IPS-NIHi7 (cell line): ENCODE measurements at regions not wholly inside any gene's neighbourhood (a gene's known extent, or its start where the extent isn't known, plus 50 kb on each side); places are given as distances from the start of the nearest gene placed in this dataset.
A peak's percentile ranks its signal among the peaks of the same experiment; 100 is the strongest.
"Not testable (repeated sequence)": the region's sequence is repeated elsewhere in the genome, so short reads cannot be mapped to it uniquely, and the experiment has no call there.

Experiments used
- DNase-seq: peaks from one replicate; pipeline ENCODE4 v3.0.0; 2012; ENCODE audit warnings: mixed read lengths; ENCODE audit errors: extremely low spot score

DNA sequence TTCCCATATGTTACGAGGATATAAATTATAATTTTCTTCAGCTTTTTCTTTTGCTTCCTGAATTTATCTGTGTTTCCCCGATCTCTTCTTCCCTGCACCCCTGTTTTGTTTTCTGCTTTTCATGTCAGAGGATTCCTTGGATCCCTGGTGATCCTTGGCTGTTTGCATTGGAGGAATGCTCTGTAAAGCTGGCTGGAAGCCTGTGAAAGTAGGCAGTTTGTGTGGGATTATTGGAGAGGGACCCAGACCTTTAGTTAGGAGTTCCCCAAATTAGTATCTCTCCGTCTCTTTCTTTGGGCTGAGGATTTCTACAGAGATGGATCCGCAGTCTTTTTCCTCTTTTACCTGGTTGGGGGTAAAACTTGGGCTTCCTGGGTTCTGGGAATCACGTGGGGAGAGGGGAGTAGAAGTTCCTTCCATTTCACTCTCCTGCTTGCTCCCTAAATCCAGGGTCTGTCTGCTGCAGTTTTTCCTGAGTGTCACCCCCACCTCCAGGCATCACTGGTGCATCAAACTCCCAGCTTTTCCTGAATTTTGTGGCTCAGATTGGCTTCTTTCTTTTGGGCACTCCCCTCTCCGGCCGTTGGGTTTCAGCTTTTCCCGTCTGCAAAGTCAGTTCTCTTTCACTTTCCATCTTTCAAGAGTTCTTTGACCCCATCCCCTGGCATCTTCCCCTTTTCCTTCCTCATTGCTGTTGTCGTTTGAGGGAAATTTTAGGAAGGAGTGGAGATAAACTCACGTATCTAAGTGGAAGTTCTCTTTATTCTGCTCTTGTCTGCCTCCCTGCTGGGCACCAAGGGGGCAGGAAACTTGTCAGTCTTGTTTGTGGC, 79.1 kb upstream of the ALX4 start:
- peak; percentile 40 for DNase-seq

DNA sequence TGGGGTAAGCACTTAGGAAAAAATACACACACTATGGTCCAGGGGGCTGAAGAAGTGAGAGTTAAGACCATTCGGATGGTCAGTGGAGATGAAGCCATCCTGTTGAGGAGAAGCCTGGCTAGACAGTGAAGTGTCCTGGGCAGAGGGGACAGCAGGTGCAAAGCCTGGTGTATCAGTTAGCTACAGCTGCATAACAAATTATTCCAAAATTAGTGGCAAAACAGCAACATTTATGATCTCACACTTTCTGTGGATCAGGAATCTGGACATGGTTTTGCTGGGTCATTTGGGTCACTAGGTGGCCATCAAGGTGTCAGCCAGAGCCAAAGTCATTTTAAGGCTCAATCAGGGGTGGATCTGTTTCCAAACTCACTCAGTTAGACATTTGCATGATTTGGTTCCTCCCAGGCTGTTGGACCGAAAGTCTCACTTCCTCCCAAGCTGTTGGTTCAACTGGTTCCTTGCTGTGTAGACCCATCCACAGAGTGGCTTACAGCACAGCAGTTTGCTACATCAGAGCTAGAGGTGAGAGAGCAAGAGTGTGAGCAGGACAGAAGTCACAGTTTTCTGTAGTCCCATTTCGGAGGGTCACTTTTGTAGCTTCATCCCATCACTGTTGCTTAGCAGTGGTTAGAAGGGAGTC, 80.1 kb upstream of the ALX4 start:
- DNase-seq: no peak

DNA sequence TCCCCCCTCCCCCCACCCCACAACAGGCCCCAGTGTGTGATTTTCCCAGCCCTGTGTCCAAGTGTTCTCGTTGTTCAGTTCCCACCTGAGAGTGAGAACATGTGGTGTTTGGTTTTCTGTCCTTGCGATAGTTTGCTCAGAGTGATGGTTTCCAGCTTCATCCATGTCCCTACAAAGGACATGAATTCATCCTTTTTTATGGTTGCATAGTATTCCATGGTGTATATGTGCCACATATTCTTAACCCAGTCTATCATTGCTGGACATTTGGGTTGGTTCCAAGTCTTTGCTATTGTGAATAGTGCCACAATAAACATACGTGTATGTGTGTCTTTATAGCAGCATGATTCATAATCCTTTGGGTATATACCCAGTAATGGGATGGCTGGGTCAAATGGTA, 81.1 kb upstream of the ALX4 start:
- DNase-seq: not testable (repeated sequence)

DNA sequence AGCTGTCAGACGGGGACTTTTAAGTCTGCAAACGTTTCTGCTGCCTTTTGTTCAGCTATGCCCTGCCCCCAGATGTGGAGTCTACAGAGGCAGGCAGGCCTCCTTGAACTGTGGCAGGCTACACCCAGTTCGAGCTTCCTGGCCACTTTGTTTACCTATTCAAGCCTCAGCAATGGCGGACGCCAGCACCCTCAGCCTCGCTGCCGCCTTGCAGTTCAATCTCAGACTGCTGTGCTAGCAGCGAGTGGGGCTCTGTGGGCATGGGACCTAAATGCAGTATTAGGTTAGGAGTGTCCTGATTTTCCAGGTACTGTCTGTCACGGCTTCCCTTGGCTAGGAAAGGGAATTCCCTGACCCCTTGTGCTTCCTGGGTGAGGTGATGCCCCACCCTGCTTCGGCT, 86.8 kb upstream of the ALX4 start:
- DNase-seq: not testable (repeated sequence)

DNA sequence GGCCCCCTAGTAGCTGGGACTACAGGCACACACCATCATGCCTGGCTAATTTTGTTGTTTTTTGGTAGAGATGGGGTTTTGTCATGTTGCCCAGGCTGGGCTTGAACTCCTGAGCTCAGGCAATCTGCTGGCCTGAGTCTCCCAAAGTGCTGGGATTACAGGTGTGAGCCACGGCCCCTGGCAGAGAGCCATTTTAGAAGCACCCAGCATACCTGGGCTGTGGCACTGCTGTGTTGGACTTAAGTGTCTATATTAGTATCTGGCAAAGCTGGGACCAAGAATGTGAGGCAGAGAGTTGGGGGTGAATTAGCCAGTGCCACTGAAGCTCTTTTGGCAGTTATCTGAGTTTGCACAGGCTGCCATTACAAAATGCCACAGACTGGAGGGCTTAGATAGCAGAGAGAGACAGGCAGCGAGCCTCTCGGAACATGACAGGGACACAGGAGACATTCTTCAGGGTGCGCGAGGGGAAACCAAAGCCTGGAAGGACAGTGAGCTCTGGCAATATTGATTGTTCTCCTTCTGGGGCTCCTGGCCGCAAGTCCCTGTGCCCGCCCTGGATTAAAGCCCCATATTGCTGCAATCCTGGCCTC, 87.7 kb upstream of the ALX4 start:
- DNase-seq: no peak

DNA sequence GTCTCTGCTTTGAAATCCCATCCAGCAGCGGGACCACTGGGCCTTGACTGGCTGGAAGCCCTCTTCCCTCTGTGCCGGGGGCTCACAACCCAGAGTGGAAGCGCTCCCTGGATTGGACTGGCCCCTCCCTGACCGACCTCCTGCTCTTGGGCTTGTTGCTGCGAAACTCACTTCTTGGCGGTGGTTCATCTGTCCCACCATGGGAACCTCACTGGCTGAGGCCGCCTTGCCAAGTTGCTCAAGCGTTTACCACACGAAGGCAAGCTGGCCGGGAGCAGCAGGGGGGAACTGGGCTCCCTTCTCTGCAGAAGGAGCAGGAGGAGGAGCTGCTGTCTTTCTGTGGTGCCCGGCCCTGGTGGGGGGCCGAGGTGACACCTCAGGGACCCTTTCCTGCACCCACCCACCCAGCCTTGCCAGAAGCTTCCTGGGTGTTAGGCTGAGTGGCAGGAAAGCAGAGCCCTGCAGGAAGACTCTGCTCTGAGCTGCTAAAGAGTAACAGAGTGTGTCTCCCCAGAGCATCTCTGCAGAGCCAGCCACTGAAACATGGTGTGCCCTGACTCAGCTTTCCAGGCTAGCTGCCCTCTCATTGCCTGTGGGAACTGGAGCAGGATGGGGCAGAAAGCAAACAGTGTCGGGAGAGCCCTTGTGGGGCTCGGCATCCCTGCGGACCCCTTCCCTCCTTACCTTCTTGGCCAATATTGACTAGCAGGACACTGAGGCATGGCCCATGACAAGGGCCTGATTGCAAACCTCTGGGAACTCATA, 88.5 kb upstream of the ALX4 start:
- DNase-seq: no peak

DNA sequence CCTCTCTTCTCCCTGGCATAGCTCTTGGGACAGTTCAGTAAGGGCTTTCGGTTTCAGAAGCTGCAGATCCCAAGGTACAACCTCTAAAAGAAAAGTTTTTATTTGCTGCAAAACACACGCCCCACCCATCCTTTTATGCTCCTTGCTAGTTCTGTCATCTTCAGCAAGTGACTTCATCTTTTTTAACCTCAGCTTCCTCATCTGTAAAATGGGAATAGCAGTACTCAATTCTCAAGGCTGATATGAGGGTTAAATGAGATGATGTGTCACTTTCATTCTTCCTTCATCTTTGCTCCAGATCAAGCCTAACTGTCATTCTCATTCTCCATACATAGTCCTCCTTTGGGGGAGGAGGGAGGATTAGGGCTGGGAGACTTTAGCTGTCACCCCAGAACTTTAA, 90.0 kb upstream of the ALX4 start:
- no peak for DNase-seq

DNA sequence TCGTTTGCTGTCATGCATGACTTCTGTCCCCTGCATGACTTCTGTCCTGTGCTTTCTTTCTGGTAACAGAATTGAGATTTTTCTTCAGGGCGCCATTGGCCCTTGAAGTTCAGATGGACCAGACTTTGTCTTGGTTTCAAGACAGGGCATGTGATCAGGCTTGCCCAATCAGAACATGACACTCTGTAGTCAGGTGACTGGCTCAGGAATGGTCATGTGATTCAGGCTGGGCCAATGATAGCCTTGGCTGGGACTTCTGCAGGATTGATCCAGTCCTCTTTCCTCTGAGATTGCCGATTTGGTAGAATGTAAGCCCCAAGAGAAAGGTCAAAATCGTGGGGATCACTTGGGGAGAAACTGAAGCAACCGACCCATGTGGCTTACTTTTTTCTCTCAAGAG, 90.5 kb upstream of the ALX4 start:
- DNase-seq: no peak

DNA sequence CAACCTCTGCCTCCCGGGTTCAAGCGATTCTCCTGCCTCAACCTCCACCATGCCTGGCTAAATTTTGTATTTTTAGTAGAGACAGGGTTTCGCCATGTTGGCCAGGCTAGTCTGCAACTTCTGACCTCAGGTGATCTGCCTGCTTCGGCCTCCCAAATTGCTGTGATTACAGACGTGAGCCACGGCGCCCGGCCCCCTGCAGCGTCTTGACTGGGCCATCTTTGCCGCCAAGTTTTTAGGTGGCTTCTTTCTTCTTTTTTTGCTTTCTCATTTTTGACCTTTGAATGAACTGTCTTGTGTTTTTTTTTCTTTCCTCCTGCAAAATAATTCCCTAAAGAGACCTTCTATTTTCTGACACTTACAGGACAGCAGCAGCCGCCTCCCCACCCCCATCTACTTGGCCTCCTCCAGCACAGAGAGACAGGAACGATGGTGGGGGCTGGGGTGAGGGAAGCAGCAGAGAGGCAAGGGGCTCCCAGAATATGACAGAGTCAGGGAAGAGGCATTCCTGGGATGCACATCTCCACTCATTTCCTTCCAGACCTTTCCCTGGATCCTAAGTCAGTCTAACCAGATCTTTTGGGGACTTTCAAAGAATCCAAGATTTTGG, 92.6 kb upstream of the ALX4 start:
- DNase-seq: no peak

DNA sequence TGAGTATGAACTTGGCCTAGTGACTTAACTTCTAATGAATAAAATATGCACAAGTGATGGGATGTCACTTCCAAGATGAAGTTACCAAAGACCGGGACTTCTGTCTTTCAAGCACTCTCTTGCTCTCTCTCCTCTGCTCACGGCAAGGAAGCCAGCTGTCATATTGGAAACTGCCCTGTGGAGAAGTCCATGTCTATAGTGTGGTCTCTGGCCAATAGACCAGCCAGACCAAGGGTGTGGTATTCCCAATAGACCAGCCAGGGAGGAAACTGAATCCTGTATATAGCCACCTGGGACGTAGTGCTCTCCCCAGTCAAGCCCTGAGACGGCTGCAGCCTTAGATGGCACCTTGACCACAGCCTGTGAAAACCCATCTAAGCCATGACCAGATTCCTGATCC, 93.2 kb upstream of the ALX4 start:
- DNase-seq: no peak

DNA sequence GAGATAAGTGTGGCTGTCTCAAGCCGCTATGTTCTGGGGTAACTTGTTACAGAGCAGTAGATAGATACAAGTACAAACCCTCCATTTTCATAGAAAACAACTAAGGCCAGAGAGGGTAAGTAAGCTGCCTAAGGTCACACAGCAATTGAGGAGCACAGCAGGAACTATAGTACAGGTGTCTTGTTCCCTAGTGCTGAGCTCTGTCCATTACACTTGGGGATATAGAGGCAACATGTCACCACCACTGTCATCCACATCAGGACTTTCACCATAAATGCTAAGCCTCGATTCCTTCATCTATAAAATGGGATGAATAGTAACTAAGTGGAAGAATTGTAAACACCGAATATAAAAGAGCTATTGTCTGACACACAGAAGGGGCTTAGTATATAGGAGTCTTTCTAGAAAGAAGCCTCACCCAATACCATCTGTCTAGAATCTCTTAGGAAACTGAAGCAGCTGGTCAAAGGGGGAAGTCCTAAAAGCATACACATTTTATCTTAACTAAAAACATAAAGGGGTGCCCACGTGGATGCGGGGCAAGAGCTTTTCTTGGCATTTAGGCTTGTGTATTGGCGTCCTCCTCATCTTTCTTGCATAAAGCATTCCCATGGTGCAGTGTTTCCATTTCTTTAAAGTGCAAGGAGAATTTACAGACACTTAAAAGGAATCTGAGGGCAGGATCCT, 93.8 kb upstream of the ALX4 start:
- no peak for DNase-seq

DNA sequence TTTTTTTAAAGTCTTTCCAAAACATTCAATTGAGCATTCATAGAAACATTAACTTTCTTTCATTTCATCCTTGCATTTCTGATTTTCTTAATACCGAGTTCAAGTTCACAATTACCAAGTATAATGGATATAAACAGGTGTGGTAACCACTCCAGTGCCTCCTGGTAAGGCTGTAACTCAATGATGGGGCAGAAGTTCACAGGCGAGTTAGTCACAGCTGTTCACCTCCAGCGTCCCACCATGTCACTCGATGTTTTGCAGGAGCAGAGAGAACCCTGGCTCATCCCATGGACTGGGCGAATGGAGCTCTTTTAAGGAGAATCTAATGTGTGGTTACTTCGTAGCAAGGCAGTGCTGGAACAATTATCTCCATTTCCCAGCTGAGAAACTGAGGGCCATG, 94.4 kb upstream of the ALX4 start:
- DNase-seq: no peak

DNA sequence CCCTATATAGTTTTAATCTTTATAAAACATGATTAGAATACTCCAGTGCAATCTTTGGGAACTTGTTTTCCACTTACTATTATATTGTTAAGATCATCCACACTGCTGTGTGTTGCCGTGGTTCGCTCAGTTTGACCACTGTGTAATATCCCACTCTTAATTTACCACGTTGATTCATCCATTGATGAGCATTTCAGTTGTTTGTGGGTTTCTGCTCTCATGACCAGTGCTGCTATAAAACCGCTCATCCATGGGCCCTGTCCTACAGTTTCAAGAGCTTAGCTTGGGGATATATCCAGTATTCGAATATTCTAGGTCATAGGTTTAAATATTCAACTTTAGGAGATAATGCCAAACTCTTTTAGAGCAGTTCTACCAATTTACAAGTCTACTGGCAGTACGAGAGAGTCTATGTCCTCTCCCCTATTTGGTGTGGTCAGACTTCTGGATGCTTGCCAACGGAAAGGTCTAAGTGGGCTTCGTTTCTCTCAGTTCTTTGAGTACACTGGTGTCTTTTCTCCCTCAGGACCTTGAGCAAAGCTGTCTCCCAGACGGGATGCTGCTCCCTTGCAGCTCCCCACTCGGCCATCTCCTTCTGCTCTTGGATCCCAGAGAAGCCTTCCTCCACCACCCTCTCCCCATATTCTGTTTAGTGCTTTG, 94.9 kb upstream of the ALX4 start:
- no peak for DNase-seq

DNA sequence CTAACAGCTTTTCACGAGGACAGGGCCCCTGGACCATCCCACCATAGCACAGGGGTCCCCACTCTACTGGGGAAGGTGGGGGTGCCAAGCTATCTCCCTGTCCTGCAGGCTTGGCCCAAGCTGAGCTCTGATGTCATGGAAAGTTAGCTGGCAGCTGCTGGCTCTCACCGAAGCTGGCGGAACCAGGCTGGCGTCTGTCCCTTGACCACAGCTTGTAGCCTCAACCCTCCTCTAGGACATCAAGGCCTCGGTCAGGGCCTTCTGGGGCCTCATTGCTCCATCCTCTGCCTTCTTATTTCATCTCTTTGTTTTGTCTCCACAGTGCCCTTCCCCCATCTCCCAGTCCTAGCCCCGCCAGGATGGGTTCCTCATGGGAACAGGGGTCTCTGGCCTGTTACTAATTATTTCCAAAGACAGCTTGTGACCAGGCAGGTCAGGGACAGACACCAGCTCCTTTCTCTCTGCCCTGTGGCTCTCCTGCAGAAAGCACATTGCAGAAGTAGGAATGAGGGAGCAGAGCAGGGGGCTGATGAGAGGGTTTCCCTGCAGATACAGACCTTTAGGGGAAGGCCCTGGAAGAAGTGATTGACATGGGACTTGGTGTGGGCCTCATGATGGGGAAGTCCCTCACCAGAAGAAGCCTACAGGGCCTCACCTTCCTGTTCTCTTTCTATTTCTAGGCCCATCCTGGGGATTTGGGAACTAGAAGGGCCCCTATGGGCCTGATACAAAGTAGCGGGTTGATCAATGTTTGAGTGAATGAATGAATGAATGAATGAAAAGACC, 97.5 kb upstream of the ALX4 start:
- DNase-seq: no peak

DNA sequence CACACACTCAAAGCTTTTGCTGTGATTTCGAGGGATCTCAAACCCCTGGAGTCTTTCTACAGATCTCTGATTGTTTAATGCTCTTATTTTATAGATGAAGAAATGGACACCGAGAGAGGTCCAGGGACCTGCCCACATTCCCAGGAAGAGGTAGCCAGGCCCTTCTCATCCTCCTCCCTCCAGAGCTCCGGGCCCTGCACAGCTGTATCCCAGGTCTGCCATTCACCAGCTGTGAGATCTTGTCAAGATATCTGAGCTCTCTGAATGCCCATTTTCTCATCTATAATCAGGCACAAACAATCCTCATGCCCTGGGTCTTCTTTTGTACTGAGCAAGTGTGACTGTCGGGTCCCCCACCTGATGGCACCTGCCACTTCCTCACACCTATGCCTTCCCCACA, 98.2 kb upstream of the ALX4 start:
- no peak for DNase-seq

DNA sequence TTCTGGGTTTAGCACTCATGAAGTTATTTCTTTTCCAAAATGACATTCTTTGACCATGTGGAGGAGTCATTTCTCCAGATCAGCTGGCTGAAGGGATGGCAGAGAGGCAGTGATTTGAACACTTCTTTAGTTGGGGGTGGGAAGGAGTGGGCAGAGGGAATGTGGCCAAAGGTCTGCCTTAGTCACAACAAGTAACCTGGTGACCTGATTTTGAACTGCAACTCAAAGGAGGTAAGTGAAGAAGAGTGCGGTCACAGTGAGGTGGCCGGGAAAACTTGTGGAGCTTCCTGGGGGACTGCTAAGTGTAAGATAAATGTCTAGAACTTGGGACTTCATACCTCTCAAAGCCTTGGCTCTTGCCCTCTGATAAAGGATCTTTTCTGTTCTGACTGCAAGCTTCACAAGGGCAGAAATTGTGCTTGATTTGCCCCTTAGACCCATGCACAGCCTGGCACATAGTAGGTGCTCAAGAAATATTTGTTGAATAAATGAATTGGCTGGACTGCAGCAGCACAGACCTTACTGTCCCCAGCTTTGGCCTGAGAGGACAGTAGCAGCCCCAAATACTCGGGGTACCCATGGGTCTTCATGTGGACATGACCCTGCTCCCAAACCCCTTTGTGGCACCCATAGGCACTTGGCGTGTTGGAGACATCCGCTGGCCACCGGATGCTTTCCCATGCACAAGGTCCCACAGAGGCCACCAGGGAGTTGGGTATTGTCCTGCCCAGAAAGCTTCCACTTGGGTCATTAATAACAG, 99.0 kb upstream of the ALX4 start:
- no peak for DNase-seq

DNA sequence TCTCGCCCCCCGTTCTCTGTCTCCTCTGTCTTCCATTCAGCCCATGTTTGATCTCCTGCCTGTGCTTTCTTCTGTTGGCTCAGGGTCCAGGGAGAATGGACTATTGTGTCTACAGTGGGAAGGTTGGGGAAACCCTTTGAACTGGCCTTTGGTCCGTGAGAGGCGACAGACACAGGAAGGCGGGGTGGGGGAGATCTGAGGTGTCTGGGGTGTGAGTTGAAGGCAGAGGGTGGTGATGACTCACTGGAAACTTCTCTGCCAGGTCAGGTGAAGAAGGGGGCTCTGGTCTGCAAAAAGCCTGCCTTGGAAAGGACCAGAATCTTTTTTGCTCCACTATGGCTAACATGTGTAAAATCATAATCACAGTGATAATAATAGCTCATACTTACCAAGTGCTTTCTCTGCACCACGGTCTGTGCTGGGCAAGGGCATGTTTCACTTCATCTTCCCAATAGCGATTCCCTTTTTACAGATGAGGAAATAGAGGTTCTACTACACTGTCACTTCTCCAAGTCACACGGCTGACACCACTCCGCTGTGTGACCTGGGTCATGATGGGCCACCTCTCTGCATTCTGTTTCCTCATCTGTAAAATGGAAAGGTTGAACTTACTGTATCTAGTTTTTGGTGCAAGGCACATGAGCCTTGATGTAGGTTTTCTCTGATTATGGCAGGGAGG, 99.8 kb upstream of the ALX4 start:
- DNase-seq: no peak

DNA sequence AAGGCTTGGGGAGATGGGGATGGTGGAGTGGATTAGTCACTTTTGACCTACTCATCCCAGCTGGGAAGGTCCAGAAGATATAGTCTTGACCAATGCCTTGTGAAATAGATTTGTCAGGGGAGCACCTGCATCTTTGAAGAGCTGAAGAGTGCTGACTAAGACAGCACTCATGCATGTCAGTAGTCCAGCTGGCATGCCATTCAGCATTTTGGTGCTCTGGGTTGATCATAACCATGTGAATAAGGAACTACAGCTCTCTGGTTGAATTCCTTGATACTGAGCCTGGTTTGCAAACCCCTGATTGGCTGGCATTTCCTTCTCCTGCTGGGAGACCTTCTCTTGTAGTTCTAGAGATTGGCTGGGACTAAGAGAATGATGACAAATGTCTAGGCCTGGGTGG, 106.8 kb upstream of the ALX4 start:
- DNase-seq: no peak
